Erythroblast (primary cell): ENCODE measurements at regions not wholly inside any gene's neighbourhood (a gene's known extent, or its start where the extent isn't known, plus 50 kb on each side); places are given as distances from the start of the nearest gene placed in this dataset.

Experiments
- GATA1 ChIP-seq: IDR thresholded peaks from 2 replicates; pipeline ENCODE4 v1.6.1; 2011; ENCODE audit warnings: low read depth, mild to moderate bottlenecking, control low read depth, low read length, moderate library complexity
- POLR2A ChIP-seq: IDR thresholded peaks from 2 replicates; pipeline ENCODE4 v1.6.1; 2011; ENCODE audit warnings: mild to moderate bottlenecking, low read length

DNA sequence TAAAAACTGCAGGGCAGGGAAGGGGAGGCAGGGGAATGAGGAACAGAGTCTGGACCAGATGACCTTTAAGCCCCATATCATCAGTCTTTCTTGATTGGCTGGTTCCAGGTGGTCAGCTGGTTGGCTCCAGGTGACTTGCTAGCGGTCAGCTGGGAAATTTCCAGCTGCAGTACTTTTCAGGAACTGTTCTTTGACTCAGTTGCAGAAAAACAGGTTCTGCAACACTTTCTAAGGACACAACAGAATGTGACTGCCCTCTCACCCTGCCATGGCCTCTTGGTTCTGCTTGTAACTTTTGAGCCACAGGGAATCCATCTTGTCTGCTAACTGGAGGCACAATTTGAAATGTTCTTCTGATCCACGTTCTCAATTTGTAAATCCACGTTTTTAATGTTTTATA is 278.3 kb upstream of the LRATD1 start:
- no peak for TF ChIP-seq POLR2A
- no peak for TF ChIP-seq GATA1
